ENCODE measurements at regions not wholly inside any gene's neighbourhood (a gene's known extent, or its start where the extent isn't known, plus 50 kb on each side); places are given as distances from the start of the nearest gene placed in this dataset.
A peak's percentile ranks its signal among the peaks of the same experiment; 100 is the strongest.

GRCh38 chr3:168162172-168162571 lies 66.4 kb upstream of the GOLIM4 start:
- no peaks in the 10 kb centered on the region for H3K79me2 ChIP-seq (ENCODE audit: insufficient read depth, low read length)
- H3K27ac ChIP-seq (ENCODE audit: low read depth, low read length), result no peak overlapping the region
- TF ChIP-seq CTCF (IDR thresholded peaks at IDR 0.05; ENCODE audit: extremely low read depth, low read depth, low read length), result no peak
- no peak overlapping the region for H3K4me2 ChIP-seq (ENCODE audit: insufficient read depth, low read length)
- H4K20me1 ChIP-seq (ENCODE audit: insufficient read depth, low read length), result no peaks in the 10 kb centered on the region
- peaks cover 4% of the 10 kb centered on the region for H3K4me1 ChIP-seq (ENCODE audit: insufficient read depth, low read length)
- no peaks in the 10 kb centered on the region for H3K27me3 ChIP-seq (ENCODE audit: insufficient read depth, low read length)
- H3K4me3 ChIP-seq (ENCODE audit: insufficient read depth, low read length), result no peak overlapping the region
- no peaks in the 10 kb centered on the region for H3K36me3 ChIP-seq (ENCODE audit: insufficient read depth, low read length)
- no peak for DNase-seq (ENCODE audit: insufficient read length, low spot score, missing footprints)
- peak overlapping the region; percentile 52 for H2AFZ ChIP-seq (ENCODE audit: low read length)
- no peaks in the 10 kb centered on the region for H3K9me3 ChIP-seq (ENCODE audit: low read depth, low read length)

GRCh38 chr3:168161696-168162095 lies 66.0 kb upstream of the GOLIM4 start:
- no peak overlapping the region for H3K27ac ChIP-seq (ENCODE audit: low read depth, low read length)
- no peaks in the 10 kb centered on the region for H4K20me1 ChIP-seq (ENCODE audit: insufficient read depth, low read length)
- TF ChIP-seq CTCF (IDR thresholded peaks at IDR 0.05; ENCODE audit: extremely low read depth, low read depth, low read length), result no peak
- no peaks in the 10 kb centered on the region for H3K27me3 ChIP-seq (ENCODE audit: insufficient read depth, low read length)
- no peaks in the 10 kb centered on the region for H3K79me2 ChIP-seq (ENCODE audit: insufficient read depth, low read length)
- H2AFZ ChIP-seq (ENCODE audit: low read length), result peak overlapping the region; percentile 26
- H3K4me2 ChIP-seq (ENCODE audit: insufficient read depth, low read length), result no peak overlapping the region
- no peak overlapping the region for H3K4me3 ChIP-seq (ENCODE audit: insufficient read depth, low read length)
- H3K4me1 ChIP-seq (ENCODE audit: insufficient read depth, low read length), result peaks cover 4% of the 10 kb centered on the region
- no peaks in the 10 kb centered on the region for H3K36me3 ChIP-seq (ENCODE audit: insufficient read depth, low read length)
- H3K9me3 ChIP-seq (ENCODE audit: low read depth, low read length), result no peaks in the 10 kb centered on the region
- peak; percentile 14 for DNase-seq (ENCODE audit: insufficient read length, low spot score, missing footprints)

- no peak for DNase-seq (ENCODE audit: insufficient read length, low spot score, missing footprints)
- H3K36me3 ChIP-seq (ENCODE audit: insufficient read depth, low read length), result no peaks in the 10 kb centered on the region
- no peaks in the 10 kb centered on the region for H3K79me2 ChIP-seq (ENCODE audit: insufficient read depth, low read length)
- TF ChIP-seq CTCF (IDR thresholded peaks at IDR 0.05; ENCODE audit: extremely low read depth, low read depth, low read length), result no peak
- no peak overlapping the region for H3K4me3 ChIP-seq (ENCODE audit: insufficient read depth, low read length)
- H4K20me1 ChIP-seq (ENCODE audit: insufficient read depth, low read length), result no peaks in the 10 kb centered on the region
- H3K4me2 ChIP-seq (ENCODE audit: insufficient read depth, low read length), result no peak overlapping the region
- no peaks in the 10 kb centered on the region for H3K27me3 ChIP-seq (ENCODE audit: insufficient read depth, low read length)
- no peak overlapping the region for H2AFZ ChIP-seq (ENCODE audit: low read length)
- H3K9me3 ChIP-seq (ENCODE audit: low read depth, low read length), result no peaks in the 10 kb centered on the region
- no peak overlapping the region for H3K27ac ChIP-seq (ENCODE audit: low read depth, low read length)
- no peaks in the 10 kb centered on the region for H3K4me1 ChIP-seq (ENCODE audit: insufficient read depth, low read length)
These were observed 62.2 kb upstream of the GOLIM4 start for GRCh38 chr3:168157903-168158302.

- no peak overlapping the region for H2AFZ ChIP-seq (ENCODE audit: low read length)
- TF ChIP-seq CTCF (IDR thresholded peaks at IDR 0.05; ENCODE audit: extremely low read depth, low read depth, low read length), result no peak
- DNase-seq (ENCODE audit: insufficient read length, low spot score, missing footprints), result no peak
These were observed 61.5 kb upstream of the GOLIM4 start for GRCh38 chr3:168157099-168157700.

More at GRCh38 chr3:168157099-168157700, 61.5 kb upstream of the GOLIM4 start:
- H3K9me3 ChIP-seq (ENCODE audit: low read depth, low read length), result no peaks in the 10 kb centered on the region
- no peak overlapping the region for H3K4me3 ChIP-seq (ENCODE audit: insufficient read depth, low read length)
- no peaks in the 10 kb centered on the region for H3K79me2 ChIP-seq (ENCODE audit: insufficient read depth, low read length)
- H3K4me1 ChIP-seq (ENCODE audit: insufficient read depth, low read length), result no peaks in the 10 kb centered on the region
- H3K27ac ChIP-seq (ENCODE audit: low read depth, low read length), result no peak overlapping the region
- no peaks in the 10 kb centered on the region for H3K36me3 ChIP-seq (ENCODE audit: insufficient read depth, low read length)
- H3K4me2 ChIP-seq (ENCODE audit: insufficient read depth, low read length), result no peak overlapping the region
- H3K27me3 ChIP-seq (ENCODE audit: insufficient read depth, low read length), result no peaks in the 10 kb centered on the region
- H4K20me1 ChIP-seq (ENCODE audit: insufficient read depth, low read length), result no peaks in the 10 kb centered on the region
